ENCODE measurements at regions not wholly inside any gene's neighbourhood (a gene's known extent, or its start where the extent isn't known, plus 50 kb on each side); places are given as distances from the start of the nearest gene placed in this dataset.

DNA sequence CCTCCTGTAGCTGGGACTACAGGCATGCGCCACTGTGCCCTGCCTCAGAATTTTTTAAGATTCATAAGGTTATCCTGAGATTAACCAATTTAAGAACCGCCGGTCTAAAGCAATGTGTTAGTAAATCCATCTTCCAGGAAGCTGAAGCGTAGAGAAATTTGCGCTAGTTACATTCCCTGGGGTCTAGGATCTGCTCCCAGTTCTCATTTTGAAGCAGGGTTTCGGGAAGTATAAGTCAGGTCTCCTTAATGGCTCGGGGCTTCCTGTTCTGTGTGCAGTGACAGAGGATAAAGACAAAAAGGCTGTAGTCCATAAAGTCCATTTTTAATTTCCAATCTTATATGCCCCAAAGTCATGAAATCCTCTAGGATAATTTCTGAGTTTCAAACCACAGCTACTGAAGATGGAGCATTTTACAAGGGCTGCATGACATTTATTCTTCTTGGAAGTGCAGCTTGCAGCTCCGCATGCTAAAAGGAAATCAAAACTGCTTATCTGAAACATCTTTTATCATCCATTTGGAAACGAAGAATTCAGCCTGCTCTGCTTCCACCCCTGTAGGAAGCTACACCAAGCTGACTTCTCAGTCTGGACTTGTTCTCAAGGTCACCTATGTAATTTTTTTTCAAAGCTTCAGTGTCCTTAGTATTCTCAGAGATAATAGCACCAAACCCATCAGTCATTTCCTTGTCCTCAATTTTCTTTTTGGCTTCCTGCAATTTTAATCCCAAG lies 326.1 kb downstream of the PRL start:
- no peak for DNase-seq

DNA sequence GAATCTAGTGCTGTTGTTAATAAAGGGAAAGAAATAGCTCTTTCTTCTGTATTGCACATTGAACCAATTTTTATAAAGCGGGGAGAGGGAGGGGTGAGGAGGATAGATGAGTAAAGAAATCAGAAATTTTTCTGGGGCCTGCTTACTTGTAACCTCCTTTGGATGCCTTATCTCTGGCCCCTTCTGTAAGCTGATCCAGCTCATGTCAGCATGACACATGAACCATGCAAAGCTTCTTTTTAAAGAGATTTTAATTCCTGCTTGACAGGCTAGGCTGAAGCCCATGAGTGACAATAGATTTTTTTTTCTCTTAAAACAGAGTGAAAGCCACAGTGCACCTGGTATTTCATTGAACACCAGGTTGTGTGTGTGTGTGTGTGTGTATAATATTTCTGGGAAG lies 325.3 kb downstream of the PRL start:
- no peak for DNase-seq

DNA sequence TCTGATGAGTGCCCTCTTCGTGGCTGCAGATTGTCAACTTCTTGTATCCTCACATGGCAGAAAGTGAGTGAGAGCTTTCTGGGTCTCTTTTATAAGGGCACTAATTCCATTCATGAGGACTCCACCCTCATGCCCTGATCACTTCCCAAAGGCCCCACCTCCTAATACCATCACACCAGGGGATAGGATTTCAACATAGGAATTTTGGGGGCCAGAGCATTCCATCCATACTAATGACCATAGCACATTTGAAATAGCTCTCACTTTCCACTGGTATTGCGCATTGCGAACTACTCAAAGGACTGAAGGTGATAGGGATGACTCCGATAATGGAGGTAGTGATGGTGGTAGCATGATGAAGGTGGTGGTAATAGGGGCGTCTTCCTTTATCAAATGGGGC lies 324.3 kb downstream of the PRL start:
- DNase-seq = no peak

- DNase-seq = no peak
These were observed 319.5 kb downstream of the PRL start for GRCh38 chr6:21977346-21977745.

- DNase-seq = no peak
These were observed 315.5 kb downstream of the PRL start for GRCh38 chr6:21981235-21981833.

GRCh38 chr6:21984135-21984534 lies 312.7 kb downstream of the PRL start:
- no peak for DNase-seq

DNA sequence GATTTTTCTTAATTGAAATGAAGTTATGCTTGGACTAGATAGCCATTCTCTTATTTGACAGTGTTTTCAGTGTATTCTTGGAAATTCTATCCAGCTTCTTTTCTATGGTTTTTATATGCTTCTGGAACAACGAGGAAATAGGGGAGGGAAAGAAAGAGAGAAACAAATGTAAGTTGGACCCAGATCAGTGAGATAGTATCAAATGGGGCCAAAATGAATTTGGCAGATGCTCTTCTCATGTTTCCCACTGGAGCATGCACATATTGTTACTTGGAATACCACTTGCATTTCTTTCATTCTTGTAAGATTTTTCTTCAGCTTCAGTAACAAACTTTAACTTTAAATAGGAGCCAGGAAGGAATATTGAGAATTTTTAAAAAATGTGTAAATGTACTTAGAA lies 312.3 kb downstream of the PRL start:
- DNase-seq = no peak

GRCh38 chr6:21985904-21986303 lies 310.9 kb downstream of the PRL start:
- DNase-seq = no peak

- DNase-seq = no peak
These were observed 310.1 kb downstream of the PRL start for GRCh38 chr6:21986703-21987102.

GRCh38 chr6:21987501-21987957 lies 309.3 kb downstream of the PRL start:
- no peak for DNase-seq

DNA sequence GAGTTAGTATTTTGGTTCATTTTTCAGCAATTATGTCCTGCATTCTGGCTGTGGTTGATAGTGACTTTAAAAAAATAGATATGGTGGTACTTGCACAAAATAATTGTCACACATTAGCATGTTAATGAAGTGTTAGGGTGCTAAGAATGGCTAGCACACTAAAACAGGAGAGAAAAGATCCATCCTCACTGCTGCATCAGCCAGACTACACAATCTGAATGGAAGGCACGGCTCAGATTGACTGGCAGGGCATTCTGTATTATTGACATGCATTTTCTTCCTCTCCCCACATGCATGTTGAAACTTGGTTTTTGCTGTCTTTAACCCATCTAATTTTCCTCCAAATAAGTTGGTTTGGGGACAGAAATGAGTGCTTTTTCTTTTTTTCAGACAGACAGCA lies 306.3 kb downstream of the PRL start:
- no peak for DNase-seq

- DNase-seq = no peak
These were observed 304.5 kb downstream of the PRL start for GRCh38 chr6:21992178-21992967.

DNA sequence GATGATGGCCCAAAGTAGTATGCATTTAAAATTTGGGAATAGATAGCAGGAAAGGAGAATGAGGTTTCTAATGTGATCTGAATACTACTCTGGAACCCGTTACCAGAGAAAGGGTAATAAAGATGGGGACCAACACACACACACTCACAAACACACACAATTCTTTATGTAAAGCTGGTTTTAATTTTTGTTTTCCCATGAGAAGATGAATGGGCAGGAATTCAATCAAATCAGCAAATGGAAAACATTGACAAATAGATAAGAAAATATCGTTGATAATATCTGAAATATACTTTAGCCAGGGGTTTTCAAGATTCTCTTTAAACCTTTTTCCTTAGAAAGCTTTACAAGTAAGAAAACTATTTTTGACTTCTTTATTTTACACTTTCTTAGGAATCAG lies 303.0 kb downstream of the PRL start:
- no peak for DNase-seq

DNA sequence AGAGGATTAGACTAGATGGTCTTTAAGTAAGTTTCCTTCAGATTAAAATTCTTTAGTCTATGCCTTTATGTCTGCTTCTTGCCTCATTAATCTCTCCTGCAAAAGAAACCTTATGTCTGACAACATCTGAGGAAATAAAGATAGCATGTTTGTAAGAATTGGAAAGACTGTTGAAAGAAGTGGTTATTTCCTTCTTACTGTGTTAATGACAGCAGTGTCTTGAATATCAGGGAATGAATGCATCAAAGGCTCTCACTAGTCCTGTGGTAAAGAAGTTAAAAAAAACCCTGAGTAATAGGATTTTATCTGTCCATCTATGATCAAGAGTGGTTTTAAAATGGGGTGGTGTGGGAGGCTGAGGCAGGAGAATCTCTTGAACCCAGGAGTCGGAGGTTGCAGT lies 302.0 kb downstream of the PRL start:
- DNase-seq = no peak

DNA sequence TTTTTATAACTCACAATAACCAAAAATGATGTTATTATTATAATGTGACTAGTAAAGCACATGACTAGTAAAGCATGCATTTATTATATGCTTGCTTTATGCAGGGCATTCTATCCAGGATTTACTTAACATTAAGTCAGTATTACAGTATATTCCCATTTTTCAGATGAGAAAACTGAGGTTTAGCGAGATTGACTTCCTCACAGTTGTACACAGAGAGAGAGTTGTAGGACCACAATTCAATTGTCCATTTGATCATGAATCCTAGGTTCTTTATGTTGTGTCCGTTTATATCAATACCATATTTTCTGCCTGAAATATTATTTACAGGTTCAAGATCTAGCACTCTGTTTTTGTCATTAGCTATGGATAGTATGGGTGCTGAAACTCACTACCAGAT lies 301.5 kb downstream of the PRL start:
- no peak for DNase-seq

DNA sequence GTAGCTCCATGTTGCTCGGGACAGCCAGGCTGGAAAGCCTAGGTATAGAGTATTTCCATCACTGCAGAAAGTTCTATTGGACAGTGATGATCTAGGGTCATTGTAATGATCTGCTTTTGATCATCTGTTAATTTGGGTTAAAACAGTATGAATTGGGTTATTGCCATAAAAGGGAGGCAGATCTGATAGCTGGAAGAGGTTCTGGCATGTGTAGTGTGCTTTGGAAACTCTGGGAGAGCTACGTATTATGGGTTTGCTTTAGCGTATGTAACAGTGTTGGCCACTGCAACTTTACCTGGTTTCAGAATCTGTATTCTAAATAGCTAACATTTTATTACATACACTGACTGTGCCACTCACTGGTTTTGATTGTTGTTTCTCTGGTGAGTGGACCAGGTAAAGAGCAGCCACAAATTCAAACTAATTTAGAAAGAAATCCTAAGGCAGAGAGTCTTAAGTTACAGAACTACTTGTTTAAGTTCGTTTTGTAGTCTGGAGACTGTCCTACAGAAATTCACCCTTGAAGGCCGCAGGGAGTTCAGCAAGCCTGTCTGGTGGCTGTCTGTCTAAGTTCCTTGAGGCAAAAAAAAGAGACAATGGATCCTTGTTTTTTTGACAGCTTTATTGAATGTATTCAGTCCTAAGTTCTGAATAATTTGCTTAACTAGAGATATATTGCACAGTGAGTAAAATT lies 300.3 kb downstream of the PRL start:
- DNase-seq = no peak

DNA sequence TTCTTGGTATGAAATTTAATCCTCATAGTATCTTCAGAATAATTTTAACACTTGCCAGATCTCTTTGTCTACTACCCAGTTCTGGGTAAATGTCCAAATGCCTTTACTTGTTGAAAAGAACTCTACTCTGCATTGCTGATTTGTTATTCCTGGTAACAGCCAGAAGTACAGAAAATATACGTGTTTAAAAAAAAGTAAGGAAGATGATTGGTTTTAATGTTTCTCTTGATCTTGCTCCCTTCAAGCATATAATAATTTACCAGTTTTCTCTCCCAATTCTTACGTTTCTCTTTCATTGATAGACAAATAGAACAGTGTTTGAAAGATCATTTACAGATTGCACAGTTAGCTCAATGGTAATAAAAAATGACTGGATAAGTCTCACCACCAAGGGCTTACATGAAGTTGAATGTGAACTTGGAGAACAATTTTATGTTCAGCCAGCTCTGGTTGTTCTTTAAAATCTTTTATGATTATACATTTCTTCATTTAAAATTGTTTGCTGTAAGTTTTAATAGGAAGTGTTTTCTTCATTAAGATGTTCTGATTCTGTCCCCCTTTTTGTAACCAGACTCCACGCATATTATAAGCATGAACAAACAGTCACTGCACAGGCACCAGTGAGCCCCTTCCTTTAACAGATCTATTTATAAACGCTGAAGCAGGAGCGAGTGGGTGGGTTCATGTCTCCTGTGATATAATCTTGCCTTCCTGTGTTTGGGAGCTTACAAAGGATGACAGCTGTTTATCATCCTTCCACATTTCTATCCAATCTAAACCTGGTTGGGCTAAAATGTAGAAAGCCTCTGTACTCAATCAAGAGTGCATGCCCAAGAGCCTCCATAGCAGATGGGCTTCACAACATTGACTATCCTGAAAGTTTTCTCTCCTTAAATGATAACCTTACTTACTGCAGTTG lies 299.5 kb downstream of the PRL start:
- DNase-seq = no peak

DNA sequence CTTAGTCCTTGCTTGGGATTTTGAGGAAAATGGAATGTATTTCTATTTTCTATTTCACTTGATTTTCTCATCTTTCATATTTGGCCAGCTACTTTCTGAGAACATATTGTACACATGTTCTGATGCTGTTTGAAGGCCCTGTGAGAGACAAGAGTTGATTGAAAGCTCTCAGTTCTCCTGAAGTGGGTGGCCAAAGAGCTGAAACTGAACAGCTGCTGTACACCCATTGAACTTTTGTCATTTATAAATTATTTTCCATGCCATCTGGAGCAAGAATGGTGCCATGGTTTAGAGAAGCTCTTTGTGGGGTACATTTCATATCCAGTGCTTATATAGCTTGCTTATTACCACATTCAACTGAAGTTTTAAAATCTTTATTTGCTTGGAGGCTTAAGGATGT lies 298.3 kb downstream of the PRL start:
- DNase-seq = no peak

GRCh38 chr6:21999012-21999528 lies 297.8 kb downstream of the PRL start:
- DNase-seq = no peak

DNA sequence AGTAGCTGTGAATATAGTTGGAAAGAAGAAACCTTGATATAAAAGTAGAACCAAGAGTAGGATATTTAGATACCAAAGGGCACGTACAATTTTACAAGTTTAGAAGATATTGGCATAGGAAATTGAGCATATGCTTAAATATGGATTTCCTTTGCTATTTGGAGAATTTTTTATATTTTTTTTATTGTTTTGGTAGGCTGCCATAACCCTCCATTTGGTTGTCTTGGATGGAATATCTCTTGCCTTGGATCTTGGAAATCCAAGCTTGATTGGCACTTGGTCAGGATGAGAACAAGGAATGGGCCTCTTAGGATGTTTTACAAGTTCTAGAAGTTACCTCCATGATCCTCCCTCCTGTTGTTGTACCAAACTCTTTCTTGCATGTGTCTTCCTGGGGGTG lies 297.1 kb downstream of the PRL start:
- no peak for DNase-seq

DNA sequence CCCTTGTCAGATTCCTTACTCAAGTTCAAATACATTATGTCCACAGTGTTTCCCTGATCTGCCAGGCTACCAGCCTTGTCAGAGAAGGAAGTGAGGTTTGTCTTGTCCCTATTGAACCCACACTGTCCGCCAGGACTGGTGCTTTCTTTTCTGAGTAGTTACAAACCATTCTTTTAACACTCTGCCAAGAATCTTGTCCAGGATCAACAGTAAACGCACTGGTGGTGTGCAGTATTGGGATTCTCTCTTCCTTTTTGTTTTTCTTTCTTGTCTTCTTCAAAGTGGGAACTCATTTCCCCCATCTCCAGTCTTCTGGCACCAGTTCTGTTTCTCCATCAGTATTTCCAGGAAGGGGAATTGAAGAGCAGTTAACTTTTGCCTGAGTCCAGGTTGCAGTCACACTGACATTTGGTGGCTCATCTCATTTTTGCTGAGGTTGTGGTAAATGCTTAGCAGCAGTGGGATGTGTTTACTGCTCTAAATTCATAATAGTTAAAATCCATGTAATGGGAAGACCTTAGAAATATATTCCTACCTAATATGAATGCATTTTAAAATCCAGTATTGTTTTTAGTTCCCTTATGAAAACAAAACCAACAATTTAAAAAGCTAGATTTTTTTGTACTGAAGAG lies 295.3 kb downstream of the PRL start:
- no peak for DNase-seq

DNA sequence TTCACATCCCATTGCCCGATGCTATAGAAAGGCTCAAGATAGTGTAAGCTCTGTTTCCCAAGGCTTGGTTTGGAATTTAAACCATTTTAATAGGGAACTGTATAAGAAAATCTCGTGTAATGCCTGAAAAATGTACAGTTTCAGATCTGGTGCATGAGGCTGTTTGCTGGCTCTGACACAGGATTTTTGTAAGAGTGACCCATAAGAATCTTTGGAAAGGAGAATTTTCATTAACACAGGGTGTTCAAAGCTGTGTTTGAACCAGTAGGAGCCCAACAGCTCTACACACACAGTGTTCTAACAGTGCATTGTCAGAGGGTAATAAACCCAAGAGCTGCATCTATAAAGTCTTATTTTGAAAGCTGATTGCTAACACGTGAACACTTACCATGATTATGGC lies 293.5 kb downstream of the PRL start:
- no peak for DNase-seq

Data from AML-193 (cell line).